ENCODE measurements at regions not wholly inside any gene's neighbourhood (a gene's known extent, or its start where the extent isn't known, plus 50 kb on each side); places are given as distances from the start of the nearest gene placed in this dataset.
"Not testable (repeated sequence)": the region's sequence is repeated elsewhere in the genome, so short reads cannot be mapped to it uniquely, and the experiment has no call there.

GRCh38 chr12:28760040-28760903 is 388.8 kb upstream of the FAR2 start:
- DNase-seq; in situ Hi-C loops (cut with HindIII; ENCODE audit: low pct_ligation_motif_present, low pct_unique_long_range_greater_than_20kb, low sequenced_read_pairs): not testable (repeated sequence)

GRCh38 chr12:28761897-28762296 is 387.2 kb upstream of the FAR2 start:
- DNase-seq; in situ Hi-C loops (cut with HindIII; ENCODE audit: low pct_ligation_motif_present, low pct_unique_long_range_greater_than_20kb, low sequenced_read_pairs): not testable (repeated sequence)

DNA sequence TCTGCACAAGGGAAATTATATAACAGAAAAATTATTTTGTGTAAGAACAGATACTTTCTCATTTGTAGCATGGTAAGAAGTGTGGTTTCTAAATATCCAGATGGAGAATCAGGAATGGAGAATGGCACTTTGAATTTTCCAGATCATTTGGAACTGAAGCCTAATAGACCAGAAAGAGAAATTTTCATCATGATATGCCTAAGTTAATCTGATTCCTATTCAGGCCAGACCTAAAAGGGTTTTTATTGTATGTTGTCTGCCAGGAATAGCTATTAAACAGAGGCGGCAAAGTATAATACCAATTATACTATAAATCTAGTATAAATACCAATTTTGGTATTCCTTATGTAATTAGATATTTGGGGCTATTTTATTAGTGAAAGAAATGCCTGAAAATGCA is 382.7 kb upstream of the FAR2 start:
- in situ Hi-C loops (cut with HindIII; ENCODE audit: low pct_ligation_motif_present, low pct_unique_long_range_greater_than_20kb, low sequenced_read_pairs): no loop called here
- DNase-seq: no peak

DNA sequence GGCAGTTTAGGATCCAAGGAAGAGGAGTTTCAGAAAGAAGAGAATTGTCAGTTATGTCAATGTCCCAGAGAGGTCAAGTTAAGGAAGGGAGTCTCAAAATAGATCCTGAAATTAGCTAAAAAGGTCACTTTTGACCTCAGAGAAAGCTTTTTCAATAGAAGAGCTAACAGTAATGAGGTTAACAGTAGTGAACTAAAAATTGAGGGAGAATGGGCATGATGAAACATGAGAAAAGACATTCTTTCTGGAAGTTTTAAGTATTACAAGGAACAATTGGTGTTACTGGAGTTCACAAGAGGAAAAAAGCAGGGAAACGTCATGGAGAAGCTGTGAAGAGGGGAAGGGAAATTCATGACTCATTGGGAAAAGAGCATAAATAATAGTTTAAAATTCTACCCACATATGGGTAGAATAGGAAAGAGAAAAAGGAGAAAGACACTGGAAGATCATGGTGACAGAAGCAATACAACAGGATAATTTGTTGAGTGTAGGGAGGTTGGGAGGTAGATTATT is 381.2 kb upstream of the FAR2 start:
- in situ Hi-C loops (cut with HindIII; ENCODE audit: low pct_ligation_motif_present, low pct_unique_long_range_greater_than_20kb, low sequenced_read_pairs): no loop called here
- DNase-seq: no peak

DNA sequence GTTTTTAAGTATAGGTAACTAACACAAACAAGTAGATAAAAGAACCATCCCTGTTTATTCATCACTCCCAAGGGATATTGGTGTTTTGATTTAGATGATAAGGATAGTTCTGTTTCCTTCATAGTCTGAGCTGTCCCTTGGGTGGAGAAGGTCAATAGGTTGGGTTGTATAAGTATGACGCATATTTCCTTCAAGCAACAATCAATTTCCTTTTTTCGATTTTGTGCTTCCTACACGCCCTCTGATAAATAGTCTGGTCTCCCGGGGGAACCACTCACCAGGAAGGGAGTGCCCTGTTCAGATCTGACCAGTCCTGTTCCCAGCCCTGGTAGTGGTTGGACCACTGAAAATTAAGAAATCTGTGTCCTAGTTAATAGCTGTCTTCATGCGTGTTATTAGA is 378.8 kb upstream of the FAR2 start:
- no peak for DNase-seq
- in situ Hi-C loops (cut with HindIII; ENCODE audit: low pct_ligation_motif_present, low pct_unique_long_range_greater_than_20kb, low sequenced_read_pairs): no loop called here

DNA sequence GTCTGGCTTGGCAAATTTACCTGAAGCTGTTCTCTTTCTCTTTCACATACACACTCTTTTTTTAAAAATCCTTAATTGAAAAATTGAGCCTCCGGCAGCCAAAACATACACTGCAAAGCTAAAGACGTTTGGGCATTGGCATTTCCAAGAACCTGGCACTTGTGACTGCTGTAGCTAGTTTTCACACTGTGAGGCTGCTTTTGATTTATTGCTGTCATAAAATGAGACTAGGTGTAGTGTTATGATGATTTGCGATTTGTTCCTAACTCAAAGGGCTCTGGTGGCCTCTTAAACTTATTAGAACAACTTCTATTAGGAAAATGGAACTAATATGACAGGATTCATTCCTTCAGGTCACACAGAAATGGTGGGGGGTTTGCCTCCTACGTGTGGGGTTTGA is 377.1 kb upstream of the FAR2 start:
- no peak for DNase-seq
- in situ Hi-C loops (cut with HindIII; ENCODE audit: low pct_ligation_motif_present, low pct_unique_long_range_greater_than_20kb, low sequenced_read_pairs): no loop called here

DNA sequence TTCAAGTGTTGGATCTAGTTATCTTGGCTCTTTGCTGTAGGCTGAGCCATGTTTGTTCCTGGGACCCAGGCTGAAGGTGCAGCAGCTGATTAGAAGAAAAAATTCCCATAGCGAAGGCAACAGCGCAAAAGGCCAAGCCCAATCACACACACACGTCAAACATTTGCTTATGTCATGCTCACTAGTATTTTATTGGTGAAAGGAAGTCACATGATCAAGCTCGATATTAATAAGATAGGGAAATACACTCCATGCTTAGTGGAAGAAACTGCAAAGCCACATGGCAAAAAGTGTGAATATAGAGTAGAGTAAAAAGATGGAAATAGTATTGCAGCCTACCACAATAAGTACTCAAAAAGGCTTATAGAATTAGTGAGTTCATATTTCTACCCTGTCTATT is 373.5 kb upstream of the FAR2 start:
- in situ Hi-C loops (cut with HindIII; ENCODE audit: low pct_ligation_motif_present, low pct_unique_long_range_greater_than_20kb, low sequenced_read_pairs): no loop called here
- no peak for DNase-seq

DNA sequence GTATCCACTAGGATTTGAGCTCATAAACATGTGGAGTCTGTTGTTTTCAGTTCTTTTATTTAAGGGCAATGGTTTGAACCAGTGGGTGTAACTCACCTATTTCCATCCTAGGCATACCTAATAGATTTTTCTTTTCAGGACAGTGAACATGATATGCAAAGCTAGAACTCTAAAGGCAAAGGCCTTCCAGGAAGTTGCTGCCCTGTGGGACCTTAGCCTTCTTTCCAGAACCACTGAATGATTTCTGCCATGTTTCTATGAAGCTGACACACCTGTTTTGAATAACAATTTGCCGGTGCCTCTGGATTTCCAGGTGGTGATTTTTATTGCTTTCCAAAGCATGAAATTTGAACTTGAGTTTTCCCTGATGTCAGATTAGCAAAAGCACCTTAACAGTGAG is 372.9 kb upstream of the FAR2 start:
- in situ Hi-C loops (cut with HindIII; ENCODE audit: low pct_ligation_motif_present, low pct_unique_long_range_greater_than_20kb, low sequenced_read_pairs): no loop called here
- no peak for DNase-seq

GRCh38 chr12:28776913-28777422 is 372.1 kb upstream of the FAR2 start:
- in situ Hi-C loops (cut with HindIII; ENCODE audit: low pct_ligation_motif_present, low pct_unique_long_range_greater_than_20kb, low sequenced_read_pairs): no loop called here
- no peak for DNase-seq

DNA sequence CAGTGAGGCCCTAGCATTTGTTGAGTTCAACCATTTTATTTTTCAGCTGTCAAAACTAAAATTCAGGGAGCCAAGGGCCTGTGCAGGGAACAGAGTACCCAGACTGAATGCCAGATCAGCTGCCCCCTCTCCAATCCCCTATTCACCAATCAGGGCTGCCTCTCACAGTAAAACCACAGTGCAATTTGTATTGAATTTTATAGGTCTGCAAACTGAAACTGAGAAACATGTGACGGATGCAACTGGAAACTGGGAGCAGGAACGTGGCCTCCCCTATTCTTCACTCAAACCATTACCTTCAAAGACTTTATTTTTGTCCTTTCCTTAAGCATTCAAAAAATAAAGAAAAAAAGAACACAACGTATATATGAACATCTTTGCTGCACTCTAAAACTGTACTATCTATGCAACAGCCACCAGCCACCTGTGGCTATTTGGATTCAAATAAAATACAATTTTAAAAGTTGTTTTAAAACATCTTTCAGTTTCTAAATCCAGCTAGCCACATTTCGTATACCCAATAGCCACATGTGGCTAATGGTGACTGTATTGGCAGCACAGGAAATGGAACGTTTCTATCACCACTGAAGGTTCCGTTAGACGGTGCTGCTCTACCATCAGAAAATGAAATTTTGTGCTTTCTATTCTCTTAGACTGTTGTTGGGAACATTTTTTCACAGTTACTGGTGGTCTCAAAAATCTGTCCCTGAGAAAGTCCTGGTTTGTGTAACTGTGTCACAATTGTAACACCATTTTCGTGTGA is 371.3 kb upstream of the FAR2 start:
- DNase-seq: no peak
- in situ Hi-C loops (cut with HindIII; ENCODE audit: low pct_ligation_motif_present, low pct_unique_long_range_greater_than_20kb, low sequenced_read_pairs): no loop called here

GRCh38 chr12:28780096-28780495 is 369.0 kb upstream of the FAR2 start:
- DNase-seq: peak; percentile 37
- in situ Hi-C loops (cut with HindIII; ENCODE audit: low pct_ligation_motif_present, low pct_unique_long_range_greater_than_20kb, low sequenced_read_pairs): no loop called here

- DNase-seq: no peak
- in situ Hi-C loops (cut with HindIII; ENCODE audit: low pct_ligation_motif_present, low pct_unique_long_range_greater_than_20kb, low sequenced_read_pairs): no loop called here
Measured at GRCh38 chr12:28780960-28781359, 368.1 kb upstream of the FAR2 start.

DNA sequence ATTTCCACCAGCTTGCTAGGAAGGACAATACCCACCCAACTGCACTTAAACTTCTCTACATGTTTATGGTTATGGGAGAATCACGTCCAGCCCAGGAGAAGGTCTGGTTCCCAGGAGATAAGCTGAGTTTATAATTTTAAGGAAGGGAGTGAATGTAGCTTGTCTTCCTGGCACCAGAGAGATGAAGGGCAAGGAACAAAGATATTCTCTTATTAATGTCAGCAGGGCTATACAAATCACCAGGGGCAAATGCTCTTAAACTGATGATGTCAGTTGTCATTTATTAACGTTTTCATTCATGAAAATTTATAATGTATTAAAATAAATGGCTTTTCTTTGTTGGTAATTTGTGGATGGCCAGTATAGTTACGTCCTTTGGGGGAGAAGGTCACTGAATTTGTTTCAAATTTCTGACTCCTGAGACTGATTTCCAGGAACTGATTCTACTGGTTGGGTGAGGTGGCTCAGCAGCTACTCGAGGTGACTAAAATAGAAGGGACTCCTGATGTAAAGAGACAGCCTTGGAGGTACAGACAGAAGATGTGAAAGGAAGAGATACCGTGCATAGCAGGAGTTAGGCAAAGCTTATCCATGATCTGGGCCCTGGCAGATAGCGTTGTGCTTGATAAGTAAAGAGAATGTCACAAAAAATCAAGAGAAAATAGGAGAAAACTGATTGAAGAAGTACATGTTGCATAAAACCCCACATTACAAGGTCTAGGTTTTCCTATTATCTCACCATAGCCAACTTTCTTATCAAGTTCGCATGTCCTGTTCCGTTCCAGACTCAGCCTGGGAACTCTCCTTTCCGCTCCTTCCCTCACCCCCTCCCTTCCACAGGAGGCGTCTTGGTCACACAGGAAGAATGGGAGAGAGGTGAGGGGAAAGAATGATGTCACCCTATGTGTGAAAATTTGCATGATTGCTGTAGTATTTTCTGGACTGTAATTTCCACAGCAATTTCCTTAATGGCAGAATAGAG is 367.1 kb upstream of the FAR2 start:
- DNase-seq: no peak

DNA sequence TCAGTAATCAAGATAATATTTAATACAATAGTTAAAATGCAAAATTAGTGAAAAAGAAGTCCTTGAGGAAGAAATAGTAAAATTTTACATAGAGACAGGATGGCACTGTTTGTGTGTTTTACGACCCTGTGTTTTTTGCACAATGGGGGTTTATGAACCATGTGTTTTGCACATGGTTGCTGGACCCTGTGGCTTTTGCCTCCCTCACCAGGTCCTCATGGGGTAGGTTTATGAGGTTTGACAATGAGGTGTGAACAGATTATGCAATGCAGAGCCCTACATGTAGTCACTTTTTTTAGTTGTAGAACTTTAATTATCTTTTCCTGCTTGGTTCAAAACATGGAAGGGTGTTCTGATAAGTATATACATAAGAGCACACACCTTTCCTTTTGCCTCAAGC is 366.3 kb upstream of the FAR2 start:
- in situ Hi-C loops (cut with HindIII; ENCODE audit: low pct_ligation_motif_present, low pct_unique_long_range_greater_than_20kb, low sequenced_read_pairs): no loop called here
- no peak for DNase-seq

More for the DNA sequence above, 367.1 kb upstream of the FAR2 start:
- in situ Hi-C loops (cut with HindIII; ENCODE audit: low pct_ligation_motif_present, low pct_unique_long_range_greater_than_20kb, low sequenced_read_pairs): no loop called here

GRCh38 chr12:28787151-28787550 is 361.9 kb upstream of the FAR2 start:
- in situ Hi-C loops (cut with HindIII; ENCODE audit: low pct_ligation_motif_present, low pct_unique_long_range_greater_than_20kb, low sequenced_read_pairs): no loop called here
- no peak for DNase-seq

GRCh38 chr12:28788256-28788655 is 360.8 kb upstream of the FAR2 start:
- DNase-seq; in situ Hi-C loops (cut with HindIII; ENCODE audit: low pct_ligation_motif_present, low pct_unique_long_range_greater_than_20kb, low sequenced_read_pairs): not testable (repeated sequence)

DNA sequence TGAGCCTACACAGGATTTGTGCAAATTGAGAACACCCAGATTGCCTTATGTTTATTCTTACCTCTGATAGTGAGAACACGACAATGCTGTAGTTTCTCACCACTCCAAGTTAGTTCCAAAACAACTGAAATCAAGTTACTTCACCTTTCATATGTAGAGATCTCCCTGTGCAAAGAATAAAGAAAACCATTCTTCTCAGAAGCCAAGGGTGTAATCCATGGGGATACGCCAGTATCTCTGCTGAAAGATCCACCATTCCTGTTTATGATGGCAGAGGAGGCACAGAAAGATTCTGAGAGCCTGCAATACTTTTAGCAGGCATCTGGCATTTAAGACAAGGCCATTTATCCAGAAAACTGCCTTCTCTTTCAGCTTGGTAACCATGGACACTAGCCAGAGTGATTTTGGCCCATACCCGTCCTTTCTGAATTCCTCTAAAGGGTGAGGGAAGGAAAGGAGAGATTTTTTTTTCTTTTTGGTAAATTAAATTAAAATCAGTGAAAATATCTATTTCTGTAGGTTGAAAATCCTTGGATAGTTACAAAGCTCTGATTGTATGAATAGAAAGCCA is 355.4 kb upstream of the FAR2 start:
- no peak for DNase-seq
- in situ Hi-C loops (cut with HindIII; ENCODE audit: low pct_ligation_motif_present, low pct_unique_long_range_greater_than_20kb, low sequenced_read_pairs): no loop called here

DNA sequence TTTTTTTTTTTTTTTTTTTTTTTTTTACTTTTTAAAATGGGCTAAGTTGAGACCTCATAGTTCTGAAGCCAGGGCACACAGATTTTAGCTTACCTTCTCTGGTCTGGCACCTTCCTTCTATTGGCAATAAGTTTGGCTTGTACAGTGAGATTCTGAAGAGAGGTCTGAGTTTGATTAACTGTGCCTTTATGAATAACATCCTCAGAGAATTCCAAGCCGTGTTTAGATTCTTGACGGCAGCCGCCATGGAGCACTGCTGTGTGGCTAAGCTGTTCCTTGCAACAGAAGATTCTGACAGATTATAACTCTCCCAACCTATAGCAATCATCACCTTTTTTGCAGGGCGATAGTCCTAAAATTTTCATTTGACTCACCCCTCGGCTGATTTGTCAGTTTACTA is 354.9 kb upstream of the FAR2 start:
- in situ Hi-C loops (cut with HindIII; ENCODE audit: low pct_ligation_motif_present, low pct_unique_long_range_greater_than_20kb, low sequenced_read_pairs): no loop called here

More for the DNA sequence above, 354.9 kb upstream of the FAR2 start:
- no peak for DNase-seq
